Skeletal muscle cell (primary cell): ENCODE measurements at regions not wholly inside any gene's neighbourhood (a gene's known extent, or its start where the extent isn't known, plus 50 kb on each side); places are given as distances from the start of the nearest gene placed in this dataset.

Source experiments
- DNase-seq: peaks from one replicate; pipeline ENCODE4 v3.0.0-alpha.2; 2010; ENCODE audit warnings: low read depth
- H3K4me3 ChIP-seq: 2 replicates; pipeline ENCODE4 v1.5.1; 2011; ENCODE audit warnings: low read depth, mild to moderate bottlenecking, control low read depth, low read length, moderate library complexity

DNA sequence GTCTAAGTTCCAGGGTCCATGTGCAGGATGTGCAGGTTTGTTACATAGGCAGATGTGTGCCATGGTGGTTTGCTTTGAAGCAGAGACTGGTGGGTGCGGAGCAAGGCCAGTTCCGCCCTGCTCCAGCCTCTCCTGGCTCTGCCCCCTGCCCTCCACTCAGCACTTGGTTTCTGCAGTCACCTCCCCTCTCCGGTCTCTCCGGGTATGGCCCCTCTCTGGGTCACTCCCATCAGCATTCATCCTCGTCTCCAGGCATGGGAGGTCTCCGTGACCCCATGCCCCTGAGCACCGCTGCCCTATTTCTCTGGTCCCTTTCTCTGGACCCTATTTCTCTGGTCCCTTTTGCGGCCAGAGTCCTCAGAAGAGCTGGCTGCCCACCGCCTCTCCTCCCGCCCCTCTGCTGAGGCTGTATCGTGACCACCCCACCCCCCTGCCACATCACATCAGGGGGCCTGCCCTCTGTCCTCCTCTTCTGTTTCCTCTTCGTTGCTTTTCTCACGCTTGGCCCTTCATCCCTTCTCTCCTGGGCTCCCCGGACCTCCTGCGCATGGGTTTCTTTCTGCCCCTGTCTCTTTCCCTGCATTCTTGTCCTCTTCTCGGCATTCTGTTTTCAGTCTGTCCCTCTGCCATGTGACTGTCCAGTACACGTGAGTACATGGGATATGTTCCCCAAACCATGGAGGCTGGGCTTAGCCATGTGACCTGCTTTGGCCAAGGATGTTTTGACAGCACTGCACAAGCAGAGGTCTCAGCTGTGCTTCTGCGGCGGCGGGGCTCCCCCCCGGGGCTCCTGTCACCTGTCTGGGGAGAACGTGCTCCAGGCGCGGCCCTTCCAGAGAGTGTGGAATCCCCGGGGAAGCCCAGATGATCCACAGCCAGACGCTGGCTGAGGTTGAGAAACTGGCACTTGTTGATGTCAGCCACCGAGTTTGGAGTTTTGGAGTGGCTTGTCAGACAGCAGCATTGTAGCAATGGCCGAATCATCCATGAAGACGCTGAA lies 54.4 kb upstream of the C1orf174 start:
- DNase-seq: no peak
- H3K4me3 ChIP-seq: no peak overlapping the region

DNA sequence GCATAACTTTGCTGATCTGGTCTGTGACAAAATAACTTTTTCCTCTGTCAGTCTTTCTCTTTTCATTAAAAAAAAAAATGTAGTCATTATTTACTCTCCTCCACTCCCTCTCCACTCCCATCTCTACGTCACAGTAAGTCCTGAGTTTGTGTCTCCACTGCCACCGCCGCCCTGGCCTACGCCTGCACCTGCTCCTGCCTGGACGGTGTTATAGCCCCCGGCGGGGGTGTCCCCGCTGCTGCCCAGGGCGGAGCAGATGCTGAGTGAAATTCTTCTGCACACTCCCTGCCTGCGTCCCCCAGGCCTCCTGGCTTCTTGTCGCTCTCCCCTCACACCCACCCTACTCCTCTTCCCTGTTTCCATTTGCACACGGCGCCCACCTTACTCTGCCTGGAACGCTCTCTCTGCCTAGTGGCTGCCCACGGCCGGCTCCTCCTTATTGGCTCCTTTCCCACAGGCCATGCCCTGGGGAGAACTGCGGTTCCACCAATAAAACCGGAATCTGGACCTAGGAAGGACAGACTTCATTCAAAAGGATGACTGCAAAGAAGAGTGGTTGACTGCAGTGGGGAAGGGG lies 55.2 kb upstream of the C1orf174 start:
- no peak overlapping the region for H3K4me3 ChIP-seq
- DNase-seq: no peak

DNA sequence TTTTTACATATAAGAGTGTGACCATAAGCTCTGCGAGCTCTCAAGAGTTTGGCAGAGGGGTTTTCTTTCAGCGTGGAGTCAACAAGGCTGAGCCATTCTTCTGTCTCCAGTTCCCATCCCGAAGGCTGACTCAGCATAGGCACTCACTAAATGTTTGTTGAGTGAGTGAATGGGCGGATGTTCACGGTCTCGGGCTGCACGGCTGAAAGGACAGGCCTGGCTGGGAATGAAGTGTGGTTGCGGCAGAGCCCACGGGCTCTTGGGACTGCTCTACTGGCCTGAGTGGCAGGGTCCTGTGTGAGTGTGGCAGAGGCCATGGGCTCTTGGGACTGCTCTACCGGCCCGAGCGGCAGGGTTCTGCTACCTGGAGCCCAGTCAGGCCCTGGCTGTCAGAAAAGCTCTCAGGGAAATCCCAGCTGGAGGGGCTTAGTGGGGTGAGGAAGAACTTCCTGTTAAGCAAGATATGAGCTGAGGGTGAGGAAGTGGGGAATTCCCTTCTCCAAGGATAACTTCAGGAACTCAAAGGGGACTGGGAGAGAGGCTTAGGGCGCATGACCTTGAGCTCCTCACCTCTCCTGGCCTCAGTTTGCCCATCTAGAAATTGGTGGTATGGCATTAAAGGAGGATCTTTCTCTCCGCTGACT lies 56.6 kb upstream of the C1orf174 start:
- no peak for DNase-seq
- no peak overlapping the region for H3K4me3 ChIP-seq

DNA sequence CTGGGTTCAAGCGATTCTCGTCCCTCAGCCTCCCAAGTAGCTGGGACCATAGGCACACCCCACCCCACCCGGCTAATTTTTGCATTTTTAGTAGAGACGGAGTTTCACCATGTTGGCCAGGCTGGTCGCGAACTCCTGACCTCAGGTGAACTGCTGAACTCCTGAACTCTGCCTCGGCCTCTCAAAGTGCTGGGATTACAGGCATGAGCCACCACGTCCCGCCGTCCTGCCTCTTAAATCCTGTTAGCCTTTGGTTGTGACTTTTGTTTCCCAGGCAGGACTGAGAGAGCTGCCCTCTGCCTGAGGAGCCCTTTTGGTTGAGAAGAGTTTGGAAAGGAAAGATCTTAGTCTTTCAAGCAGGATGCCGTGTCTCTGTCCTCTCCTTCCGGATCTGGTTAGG lies 59.3 kb upstream of the C1orf174 start:
- H3K4me3 ChIP-seq: no peak overlapping the region
- DNase-seq: no peak

DNA sequence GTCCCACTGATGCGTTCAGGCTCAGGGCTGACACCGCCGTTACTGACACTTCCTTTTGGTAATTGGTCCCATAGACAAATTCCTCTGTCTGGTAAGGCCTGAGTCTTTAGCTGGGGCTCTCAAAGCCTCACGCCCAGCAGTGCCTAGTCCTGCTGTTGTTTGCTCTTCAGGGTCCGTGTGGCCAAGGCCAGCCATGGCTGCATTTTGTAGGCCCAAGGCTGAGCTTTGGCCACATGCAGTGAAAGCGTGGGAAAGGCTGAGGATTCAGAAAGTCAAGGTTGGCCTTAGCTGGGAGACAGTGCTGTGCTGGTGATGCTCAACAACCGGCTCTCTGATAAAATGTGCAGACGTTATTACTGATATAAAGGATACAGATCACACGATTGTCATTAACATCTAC lies 63.5 kb upstream of the C1orf174 start:
- no peak for DNase-seq
- no peak overlapping the region for H3K4me3 ChIP-seq

DNA sequence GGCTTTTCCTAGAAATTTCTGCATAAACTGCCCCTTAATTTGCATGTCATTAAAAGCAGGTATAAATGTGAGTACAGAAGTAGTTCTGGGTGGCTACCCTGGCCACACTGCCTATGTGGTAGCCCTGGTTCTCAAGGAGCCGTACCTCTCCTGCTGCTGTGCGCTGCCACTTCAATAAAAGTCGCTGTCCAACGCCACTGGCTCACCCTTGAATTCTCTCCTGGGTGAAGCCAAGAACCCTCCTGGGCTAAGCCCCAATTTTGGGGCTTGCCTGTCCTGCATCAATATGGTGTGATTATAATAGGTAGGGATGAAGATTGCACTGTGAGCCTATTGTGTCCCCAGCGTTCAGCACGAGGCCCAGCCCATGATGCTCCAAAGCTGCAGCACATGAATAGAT lies 65.6 kb upstream of the C1orf174 start:
- no peak overlapping the region for H3K4me3 ChIP-seq
- DNase-seq: no peak

DNA sequence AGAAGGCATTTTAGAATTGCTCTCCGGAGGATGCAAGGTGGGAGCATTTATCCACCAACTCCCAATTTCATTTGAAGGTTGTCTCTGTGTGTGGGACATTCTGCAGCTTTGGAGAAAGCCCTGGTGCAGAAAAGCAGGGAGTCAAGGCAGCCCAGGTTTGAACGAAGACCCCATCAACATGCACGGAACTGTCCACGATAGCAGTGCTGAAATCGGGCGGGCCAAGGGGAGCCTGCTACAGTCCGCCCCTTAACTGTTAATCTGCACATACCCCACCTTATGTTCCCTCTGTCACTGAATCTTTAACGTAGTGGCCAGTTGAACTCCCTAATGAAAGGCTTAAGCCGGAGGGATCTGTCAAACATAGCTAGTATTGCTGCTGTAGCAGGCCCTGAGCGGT lies 68.8 kb upstream of the C1orf174 start:
- H3K4me3 ChIP-seq: no peak overlapping the region

DNA sequence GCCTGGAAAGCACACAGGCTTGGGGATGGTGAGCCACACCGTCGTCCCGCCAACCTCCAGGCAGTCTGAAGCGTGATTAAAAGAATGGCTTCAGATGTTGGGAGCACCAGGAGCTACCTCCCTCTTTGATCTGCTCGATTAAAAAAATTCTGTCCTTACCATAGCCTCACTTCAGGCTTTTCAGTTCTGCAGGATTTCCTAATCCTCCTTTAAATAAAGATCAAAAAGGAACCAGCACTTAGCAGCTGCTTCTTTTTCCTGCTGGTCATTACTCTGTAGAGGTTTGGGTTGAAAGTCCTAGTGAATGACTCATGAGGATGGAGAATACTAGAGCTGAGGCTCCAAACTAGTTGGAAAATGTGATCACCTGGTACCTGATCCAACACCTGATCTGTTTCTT lies 71.9 kb upstream of the C1orf174 start:
- no peak overlapping the region for H3K4me3 ChIP-seq
- DNase-seq: no peak

More for the DNA sequence above, 68.8 kb upstream of the C1orf174 start:
- DNase-seq: no peak

DNA sequence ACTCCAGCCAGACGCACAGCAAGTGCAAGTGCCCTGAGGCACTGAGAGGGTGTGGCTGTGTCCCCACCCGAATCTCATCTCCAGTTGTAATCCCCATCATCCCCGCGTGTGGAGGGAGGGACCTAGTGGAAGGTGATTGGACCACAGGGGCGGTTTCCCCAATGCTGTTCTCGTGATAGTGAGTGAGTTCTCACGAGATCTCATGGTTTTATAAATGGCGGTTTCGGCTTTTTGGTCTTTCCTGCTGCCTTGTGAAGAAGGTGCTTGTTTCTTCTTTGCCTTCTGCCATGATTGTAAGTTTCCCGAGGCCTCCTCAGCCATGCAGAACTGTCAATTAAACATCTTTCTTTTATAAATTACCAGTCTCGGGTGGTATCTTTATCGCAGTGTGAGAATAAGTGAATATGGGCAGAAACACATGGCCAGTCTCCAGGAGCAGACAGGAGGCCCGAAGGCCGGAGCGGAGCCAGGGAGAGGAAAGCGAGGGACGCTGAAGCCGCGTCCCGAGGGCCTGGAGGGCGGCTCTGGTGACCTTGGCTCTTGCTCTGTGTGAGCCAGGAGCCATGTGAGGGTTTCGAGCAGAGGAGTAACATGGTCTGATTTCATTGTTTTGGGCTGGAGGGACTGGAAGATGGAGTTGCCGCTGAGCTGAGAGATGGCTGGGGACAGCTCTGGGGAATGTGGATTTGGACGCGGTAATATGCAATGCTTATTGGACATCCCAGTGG lies 76.0 kb upstream of the C1orf174 start:
- no peak for DNase-seq
- no peak overlapping the region for H3K4me3 ChIP-seq

DNA sequence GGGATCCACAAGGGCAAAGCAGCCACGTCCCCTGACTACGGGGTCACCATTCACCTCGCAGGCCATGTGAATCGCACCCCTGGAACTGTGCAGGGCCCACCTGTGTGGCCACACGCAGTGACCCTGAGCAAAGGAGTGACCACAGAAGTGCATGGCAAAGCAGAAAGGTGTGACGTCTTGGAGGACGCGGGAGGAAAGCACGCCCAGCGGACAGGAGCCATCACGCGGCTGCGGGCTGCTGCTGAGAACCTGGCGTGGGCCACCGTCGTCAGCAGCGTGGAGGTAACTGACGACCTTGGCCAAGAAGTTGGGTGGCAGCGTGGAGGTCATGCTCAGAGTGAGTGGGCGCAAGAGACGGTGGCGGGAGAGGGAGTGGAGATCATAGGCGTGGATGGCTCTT lies 76.7 kb upstream of the C1orf174 start:
- H3K4me3 ChIP-seq: no peak overlapping the region
- no peak for DNase-seq

DNA sequence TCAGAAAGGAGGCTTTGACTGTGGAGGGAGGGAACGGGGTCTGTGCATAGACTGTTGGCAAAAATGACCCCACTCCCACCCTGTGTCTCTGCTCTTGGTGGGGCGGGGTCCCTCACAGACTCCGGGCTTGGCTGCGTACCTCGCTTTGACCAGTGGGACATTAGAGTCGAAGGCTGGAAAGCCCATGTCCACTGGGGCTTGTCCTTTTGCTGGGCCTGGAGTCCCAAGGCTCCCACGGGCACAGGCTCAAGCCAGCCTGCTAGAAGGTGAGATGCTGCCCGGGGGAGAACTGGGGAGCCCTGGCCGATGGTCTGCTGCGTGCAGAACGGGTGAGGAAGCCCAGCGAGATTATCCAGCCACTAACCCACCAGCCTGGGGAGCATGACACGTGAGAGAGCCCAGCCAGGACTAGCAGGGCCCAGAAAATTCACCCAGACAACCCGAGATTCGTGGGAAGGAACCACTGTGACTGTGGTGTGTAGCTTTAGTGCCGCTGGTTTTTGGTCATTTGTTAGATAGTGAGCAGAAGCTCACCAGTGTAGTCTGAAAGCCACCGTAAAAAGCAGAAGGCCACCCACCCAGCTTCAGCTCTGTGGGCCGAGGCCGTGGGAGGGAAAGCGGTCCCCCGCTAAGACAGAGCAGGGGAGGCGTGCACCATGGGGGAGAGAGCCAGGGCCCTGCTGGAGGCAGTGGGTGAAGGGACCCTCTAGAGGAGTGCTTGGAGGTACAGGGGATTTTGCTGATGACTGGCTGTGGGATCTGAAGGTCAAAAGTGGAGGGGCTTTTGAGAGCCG lies 78.3 kb upstream of the C1orf174 start:
- DNase-seq: no peak
- no peak overlapping the region for H3K4me3 ChIP-seq

DNA sequence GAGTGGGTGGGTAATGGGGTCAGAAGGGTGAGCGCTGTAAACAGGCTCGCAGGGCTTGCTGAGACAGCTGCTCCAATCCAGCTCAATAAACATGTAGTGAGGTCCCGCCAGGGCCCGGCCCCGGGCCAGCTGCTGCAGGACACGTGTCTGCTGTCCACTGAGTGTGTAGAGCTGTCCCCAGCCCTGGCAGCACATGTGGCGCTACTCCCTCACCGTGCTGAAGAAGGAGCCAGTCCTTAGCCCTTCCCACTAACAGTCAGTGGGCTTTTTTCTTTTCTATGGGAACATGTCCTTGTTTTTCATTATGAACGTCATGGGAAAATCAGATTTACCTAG lies 78.9 kb upstream of the C1orf174 start:
- H3K4me3 ChIP-seq: no peak overlapping the region
- DNase-seq: no peak

DNA sequence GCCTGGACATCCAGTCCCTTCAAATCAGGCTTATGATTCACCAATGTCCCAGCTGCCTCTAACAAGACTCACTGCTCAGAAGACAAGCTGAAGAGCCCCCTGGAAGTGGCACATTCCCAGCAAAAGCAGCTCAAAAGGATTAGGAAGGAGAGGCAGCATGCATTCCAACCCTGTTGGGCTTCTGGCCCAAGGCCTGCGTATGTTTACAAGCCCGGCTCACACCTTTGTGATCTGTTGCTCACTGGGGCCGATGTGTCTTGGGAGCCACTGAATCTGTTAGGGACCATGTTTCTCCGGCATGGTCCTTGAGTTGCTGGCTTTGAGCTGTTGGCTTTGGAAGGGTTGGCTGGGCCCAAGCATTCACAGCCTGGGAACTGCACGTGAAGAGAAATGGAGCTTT lies 81.2 kb upstream of the C1orf174 start:
- DNase-seq: no peak
- no peak overlapping the region for H3K4me3 ChIP-seq

DNA sequence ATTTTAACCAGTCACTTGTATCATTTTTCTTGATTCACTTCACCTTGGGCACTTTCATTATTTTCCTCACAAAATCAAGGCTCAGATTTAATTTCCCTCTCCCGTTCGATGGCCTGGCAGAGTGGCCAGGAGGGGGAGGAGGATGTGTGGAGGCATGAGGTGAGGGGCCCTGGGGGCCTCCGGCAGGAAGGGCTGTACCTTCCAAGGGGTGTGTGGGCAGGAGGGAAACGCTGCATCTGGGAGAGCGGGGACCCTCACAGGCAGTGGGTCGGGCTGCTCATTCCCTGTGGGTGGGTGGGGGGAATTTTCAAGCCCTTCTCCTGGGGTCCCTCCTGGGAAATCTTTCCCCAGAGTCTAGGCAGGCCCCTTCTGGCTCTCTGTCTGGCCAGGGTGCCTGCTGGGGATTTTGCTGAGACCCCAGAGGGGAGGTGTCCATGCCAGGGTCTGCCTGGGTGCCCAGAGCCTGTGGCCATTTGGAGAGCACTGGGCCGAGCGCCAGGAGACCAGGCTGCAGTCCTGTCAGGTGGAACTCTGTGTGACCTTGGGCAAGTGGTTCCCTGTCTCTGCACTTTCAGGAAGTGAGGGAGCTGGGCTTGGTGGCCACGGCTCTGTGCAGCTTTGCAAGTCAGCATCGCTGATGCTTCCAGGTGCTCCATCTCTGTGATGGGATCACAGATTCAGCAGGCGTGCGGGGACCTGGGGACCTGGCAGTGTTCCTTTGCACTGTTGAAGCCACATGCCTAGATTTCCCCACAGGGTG lies 81.9 kb upstream of the C1orf174 start:
- no peak overlapping the region for H3K4me3 ChIP-seq
- DNase-seq: no peak

DNA sequence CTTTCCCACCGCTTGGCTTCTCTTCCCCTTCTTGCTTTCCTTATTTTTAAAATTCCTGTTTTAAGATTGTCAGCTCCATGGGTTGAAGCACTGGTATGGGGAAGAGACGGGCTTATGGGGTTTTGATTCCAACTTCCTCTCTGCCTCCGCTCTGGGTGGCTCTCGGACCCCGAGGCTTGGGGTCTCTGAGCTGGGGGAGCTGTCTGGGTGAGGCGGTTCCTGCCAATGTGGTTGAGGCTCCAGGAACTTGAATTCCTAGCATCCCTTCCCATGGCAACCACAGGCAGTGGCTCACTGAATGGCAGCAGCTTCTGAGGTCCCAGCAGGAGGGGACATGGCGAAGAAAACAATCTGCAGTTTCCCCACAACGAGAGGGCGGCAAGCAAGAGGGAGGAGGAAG lies 83.1 kb upstream of the C1orf174 start:
- no peak for DNase-seq
- no peak overlapping the region for H3K4me3 ChIP-seq

DNA sequence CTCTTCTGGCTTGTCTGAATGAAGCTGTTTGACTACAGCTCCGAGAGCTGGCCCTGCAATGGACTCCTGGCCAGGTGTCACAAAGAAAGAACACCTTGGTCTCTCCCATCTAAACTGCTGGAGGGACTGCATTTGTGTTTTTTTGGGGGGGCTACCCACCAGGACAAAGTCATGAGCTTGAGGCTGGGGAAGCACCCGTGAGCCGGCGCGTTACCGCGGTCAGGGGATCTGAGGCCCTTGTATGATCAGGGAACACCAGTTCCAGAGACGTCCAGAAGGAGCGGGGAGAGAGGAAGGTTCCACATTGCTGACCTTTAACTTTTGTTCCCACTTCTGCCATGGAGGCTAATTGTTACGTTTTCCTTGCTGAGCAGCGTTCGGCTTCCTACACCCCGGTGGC lies 84.5 kb upstream of the C1orf174 start:
- no peak overlapping the region for H3K4me3 ChIP-seq
- no peak for DNase-seq

DNA sequence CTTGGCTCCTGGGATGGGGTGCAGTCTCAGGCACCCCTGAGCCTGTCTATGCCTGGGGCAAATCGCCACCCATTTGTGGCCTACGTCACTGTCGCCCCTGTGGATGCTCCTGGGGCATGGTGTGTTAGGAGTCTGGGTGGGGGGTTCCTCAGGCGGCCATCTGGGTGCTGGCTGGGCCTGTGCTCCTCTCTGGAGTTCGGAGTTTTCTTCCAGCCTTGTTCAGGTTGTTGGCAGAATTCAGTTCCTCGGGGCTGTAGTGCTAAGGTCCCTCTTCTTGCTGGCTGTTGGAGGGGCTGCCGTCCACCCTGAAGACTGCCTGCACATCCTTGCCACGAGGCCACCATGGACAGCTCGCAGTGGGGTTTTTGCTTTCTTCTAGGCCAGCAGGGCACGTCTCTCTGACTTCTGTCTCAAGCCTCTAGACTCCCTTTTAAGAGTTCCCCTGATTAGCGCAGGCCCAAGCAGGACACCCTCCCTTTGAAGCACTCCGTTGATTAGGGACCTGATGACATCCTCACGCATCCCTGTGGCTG lies 86.7 kb upstream of the C1orf174 start:
- DNase-seq: no peak
- no peak overlapping the region for H3K4me3 ChIP-seq

DNA sequence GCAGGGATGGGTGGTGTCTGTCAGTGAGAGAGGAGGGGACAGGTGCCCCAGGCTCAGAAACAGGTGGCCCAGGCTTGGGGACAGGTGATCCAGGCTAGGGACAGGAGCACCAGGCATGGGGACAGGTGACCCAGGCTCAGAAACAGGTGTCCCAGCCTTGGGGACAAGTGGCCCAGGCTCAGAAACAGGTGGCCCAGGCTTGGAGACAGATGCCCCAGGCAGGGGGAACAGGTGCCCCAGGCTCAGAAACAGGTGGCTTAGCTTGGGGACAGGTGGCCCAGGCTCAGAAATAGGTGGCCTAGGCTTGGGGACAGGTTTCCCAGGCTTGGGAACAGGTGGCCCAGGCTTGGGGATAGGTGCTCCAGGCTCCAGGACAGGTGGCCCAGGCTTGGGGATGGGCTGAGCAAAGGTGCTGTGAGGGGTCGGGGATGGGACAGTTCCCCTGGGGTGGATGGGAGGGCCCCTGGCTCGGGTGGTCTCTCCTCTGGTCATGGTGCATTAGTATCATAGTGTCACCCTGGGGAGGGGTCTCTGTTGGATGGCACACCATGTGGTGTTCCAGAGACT lies 87.7 kb upstream of the C1orf174 start:
- no peak overlapping the region for H3K4me3 ChIP-seq

More for the DNA sequence above, 87.7 kb upstream of the C1orf174 start:
- no peak for DNase-seq
